CD8-positive, alpha-beta memory T cell (primary cell): ENCODE measurements at regions not wholly inside any gene's neighbourhood (a gene's known extent, or its start where the extent isn't known, plus 50 kb on each side); places are given as distances from the start of the nearest gene placed in this dataset.

Experiments used
- CTCF ChIA-PET: fragments of 350-600 bp; sonication (Branson Sonifier 250); formaldehyde crosslinking; loops from one replicate; lab custom pipeline; 2021; ENCODE audit warnings: antibody characterized with exemption; lab: Charles Lee
- POLR2A ChIA-PET: fragments of 350-600 bp; sonication (Branson Sonifier 250); formaldehyde crosslinking; loops from one replicate; lab custom pipeline; 2021; ENCODE audit warnings: antibody characterized with exemption; lab: Charles Lee
- DNase-seq, 5 donors: peaks; one replicate each; pipeline versions ENCODE4 v3.0.0 to v3.0.0-alpha.2; 2020 to 2022; ENCODE audit warnings: mixed read lengths in 1 of 5
- H3K27ac ChIP-seq: one replicate; pipeline ENCODE4 v1.7.0; 2013; ENCODE audit warnings: low read depth, mild to moderate bottlenecking, low read length, moderate library complexity
- H3K27me3 ChIP-seq: 2 replicates; pipeline ENCODE4 v1.7.0; 2013; ENCODE audit warnings: low read length, mild to moderate bottlenecking; ENCODE audit not compliant: insufficient read depth, poor library complexity, severe bottlenecking
- H3K36me3 ChIP-seq: 2 replicates; pipeline ENCODE4 v1.7.0; 2013; ENCODE audit warnings: mild to moderate bottlenecking, low read length, moderate library complexity; ENCODE audit not compliant: insufficient read depth
- H3K4me1 ChIP-seq: 2 replicates; pipeline ENCODE4 v1.7.0; 2013; ENCODE audit warnings: mild to moderate bottlenecking, low read length, moderate library complexity; ENCODE audit not compliant: insufficient read depth
- H3K4me3 ChIP-seq: 2 replicates; pipeline ENCODE4 v1.7.0; 2013; ENCODE audit warnings: mild to moderate bottlenecking, low read length
- H3K9me3 ChIP-seq: 2 replicates; pipeline ENCODE4 v1.7.0; 2013; ENCODE audit warnings: mild to moderate bottlenecking, low read length
- H3K27ac Mint-ChIP-seq, 8 donors: one replicate each; pipeline ENCODE4 v1.8.0; 2020 to 2021; ENCODE audit warnings: mixed read lengths in 8 of 8, mild to moderate bottlenecking in 6 of 8, inconsistent platforms in 3 of 8, moderate library complexity in 3 of 8
- H3K27me3 Mint-ChIP-seq, 2 donors: one replicate each; pipeline ENCODE4 v1.8.0; 2020 to 2021; ENCODE audit warnings: mixed read lengths in 2 of 2, mild to moderate bottlenecking in 1 of 2, moderate library complexity in 1 of 2
- H3K36me3 Mint-ChIP-seq, 3 donors: one replicate each; pipeline ENCODE4 v1.8.0; 2020 to 2021; ENCODE audit warnings: mixed read lengths in 3 of 3, inconsistent platforms in 1 of 3, mild to moderate bottlenecking in 1 of 3
- H3K4me1 Mint-ChIP-seq, 3 donors: one replicate each; pipeline ENCODE4 v1.8.0; 2020 to 2021; ENCODE audit warnings: mixed read lengths in 3 of 3, inconsistent platforms in 1 of 3, mild to moderate bottlenecking in 1 of 3
- H3K4me3 Mint-ChIP-seq, 7 donors: one replicate each; pipeline ENCODE4 v1.8.0; 2020 to 2021; ENCODE audit warnings: mixed read lengths in 7 of 7, mild to moderate bottlenecking in 6 of 7, moderate library complexity in 4 of 7, inconsistent platforms in 2 of 7
- H3K9me3 Mint-ChIP-seq, 5 donors: one replicate each; pipeline ENCODE4 v1.8.0; 2020 to 2022; ENCODE audit warnings: mixed read lengths in 5 of 5, mild to moderate bottlenecking in 3 of 5, moderate library complexity in 2 of 5, inconsistent platforms in 1 of 5

DNA sequence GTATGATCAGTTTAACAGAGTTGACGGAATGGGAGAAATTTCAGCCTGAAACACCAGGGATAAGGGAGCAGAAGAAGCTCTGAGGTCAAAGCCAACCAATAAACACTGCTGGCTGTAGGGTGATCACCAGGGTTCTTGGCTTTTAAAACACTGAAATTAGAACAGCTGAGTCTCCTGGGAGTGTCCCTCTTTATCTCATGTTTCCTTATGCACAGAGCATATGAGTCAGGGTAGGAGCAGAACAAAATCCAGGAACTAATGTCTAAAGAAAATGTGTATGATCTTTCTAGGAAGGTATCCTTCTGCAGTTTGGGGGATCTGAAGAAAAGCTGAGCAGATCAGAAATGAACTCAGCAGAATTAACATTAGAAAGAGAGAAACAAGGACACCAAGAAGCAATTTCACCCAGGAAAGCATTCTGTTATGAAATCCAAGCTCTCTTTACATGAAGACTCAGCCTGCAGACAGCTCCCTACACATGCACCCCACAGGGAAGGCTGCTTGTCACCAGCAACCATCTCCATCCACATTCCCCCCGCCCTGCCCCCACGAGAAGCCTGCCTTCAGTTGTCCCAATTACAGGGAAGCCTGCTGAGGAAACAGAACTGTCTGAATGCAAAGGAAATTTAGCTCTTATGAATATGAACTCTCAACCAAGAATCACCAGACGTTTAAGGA, 469.7 kb downstream of the PDCD6IP start:
- H3K36me3 Mint-ChIP-seq, result no peaks in the 10 kb centered on the region
- Histone ChIP-seq H3K36me3 (no peaks in the 10 kb centered on the region), H3K4me3 (no peak overlapping the region), H3K27me3 (no peaks in the 10 kb centered on the region), H3K27ac (no peak overlapping the region), H3K4me1 (no peaks in the 10 kb centered on the region), H3K9me3 (no peaks in the 10 kb centered on the region)
- no peaks in the 10 kb centered on the region for H3K9me3 Mint-ChIP-seq
- H3K27ac Mint-ChIP-seq, result no peak overlapping the region
- ChIA-PET CTCF (no interaction called here), POLR2A (no interaction called here)
- H3K27me3 Mint-ChIP-seq, result peaks cover 4 to 8% of the 10 kb centered on the region in 2 donors
- H3K4me3 Mint-ChIP-seq, result no peak overlapping the region
- DNase-seq, result no peak
- no peaks in the 10 kb centered on the region for H3K4me1 Mint-ChIP-seq

DNA sequence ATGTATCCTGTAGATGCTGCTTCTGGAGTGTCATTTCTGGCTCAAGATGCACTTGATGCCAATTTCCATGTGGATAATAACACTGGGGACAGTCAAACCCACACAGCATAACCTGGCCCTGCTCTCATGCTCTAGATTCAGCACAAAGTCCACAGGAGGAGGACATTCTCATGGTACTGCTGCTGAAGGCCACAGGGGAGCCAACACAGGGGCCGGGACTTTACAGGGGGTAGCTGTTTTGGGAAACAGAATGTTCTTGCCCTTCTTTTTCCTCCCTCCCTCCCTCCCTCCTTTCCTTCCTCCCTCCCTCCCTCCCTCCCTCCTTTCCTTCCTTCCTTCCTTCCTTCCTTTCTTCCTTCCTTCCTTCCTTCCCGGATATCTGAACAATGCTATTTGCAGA, 477.4 kb downstream of the PDCD6IP start:
- Mint-ChIP-seq H3K4me1 (no peaks in the 10 kb centered on the region), H3K9me3 (no peaks in the 10 kb centered on the region), H3K27ac (no peak overlapping the region), H3K4me3 (no peak overlapping the region), H3K27me3 (peaks cover 0 to 3% of the 10 kb centered on the region in 2 donors), H3K36me3 (peaks cover 0 to 2% (median 0%) of the 10 kb centered on the region in 3 donors)
- Histone ChIP-seq H3K9me3 (no peaks in the 10 kb centered on the region), H3K27me3 (no peaks in the 10 kb centered on the region), H3K36me3 (no peaks in the 10 kb centered on the region), H3K4me1 (no peaks in the 10 kb centered on the region), H3K4me3 (no peak overlapping the region), H3K27ac (no peak overlapping the region)
- ChIA-PET POLR2A (no interaction called here), CTCF (no interaction called here)
- DNase-seq, result no peak

DNA sequence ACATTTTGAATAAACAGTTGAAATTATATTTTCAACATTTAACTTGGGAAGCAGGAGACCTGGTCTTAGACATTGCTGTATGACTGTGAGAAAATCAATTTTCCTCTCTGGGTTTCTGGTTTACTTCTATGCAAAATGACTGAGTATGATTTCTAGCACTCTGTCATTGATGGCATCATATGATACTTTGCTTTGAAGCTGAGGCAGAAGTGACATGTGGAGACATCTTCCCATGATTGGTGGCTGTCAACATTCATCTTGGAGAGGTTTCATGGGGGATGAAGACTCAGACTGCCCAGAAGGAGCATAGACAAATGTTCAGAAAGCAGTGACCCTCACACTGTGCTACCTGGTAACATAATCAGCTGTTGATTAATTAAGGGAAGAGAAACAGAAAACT, 477.9 kb downstream of the PDCD6IP start:
- H3K27me3 ChIP-seq, result no peaks in the 10 kb centered on the region
- no peaks in the 10 kb centered on the region for H3K4me1 ChIP-seq
- Mint-ChIP-seq H3K9me3 (no peaks in the 10 kb centered on the region), H3K4me1 (no peaks in the 10 kb centered on the region), H3K36me3 (peaks cover 0 to 2% (median 0%) of the 10 kb centered on the region in 3 donors), H3K4me3 (no peak overlapping the region), H3K27me3 (peaks cover 0 to 3% of the 10 kb centered on the region in 2 donors), H3K27ac (no peak overlapping the region)
- H3K27ac ChIP-seq, result no peak overlapping the region
- ChIA-PET CTCF (no interaction called here), POLR2A (no interaction called here)
- no peaks in the 10 kb centered on the region for H3K9me3 ChIP-seq
- no peak overlapping the region for H3K4me3 ChIP-seq
- no peaks in the 10 kb centered on the region for H3K36me3 ChIP-seq
- DNase-seq, result no peak

DNA sequence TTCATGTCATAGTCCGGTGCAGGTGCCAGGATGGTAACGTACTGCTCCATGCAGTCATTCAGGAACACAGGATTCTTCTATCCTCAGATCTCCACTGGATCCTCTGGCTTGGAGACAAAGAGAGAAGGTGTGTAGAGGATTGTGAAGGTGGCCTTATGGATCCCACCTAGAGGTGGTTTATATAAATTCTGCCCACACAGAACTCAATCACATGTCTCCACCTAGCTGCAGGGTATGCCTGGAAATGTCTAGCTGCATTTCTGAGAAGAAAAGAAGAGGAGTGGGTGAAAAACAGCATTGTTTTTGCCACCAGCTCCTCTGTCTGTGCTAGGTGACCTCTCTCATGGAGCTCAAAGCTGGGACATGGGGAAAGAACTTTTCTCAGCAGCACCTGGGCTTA, 478.7 kb downstream of the PDCD6IP start:
- Mint-ChIP-seq H3K36me3 (peaks cover 0 to 2% (median 0%) of the 10 kb centered on the region in 3 donors), H3K9me3 (no peaks in the 10 kb centered on the region), H3K4me1 (no peaks in the 10 kb centered on the region), H3K27me3 (peaks cover 0 to 3% of the 10 kb centered on the region in 2 donors), H3K27ac (no peak overlapping the region), H3K4me3 (no peak overlapping the region)
- ChIA-PET CTCF (no interaction called here), POLR2A (no interaction called here)
- Histone ChIP-seq H3K27ac (no peak overlapping the region), H3K4me1 (no peaks in the 10 kb centered on the region), H3K27me3 (no peaks in the 10 kb centered on the region), H3K36me3 (no peaks in the 10 kb centered on the region), H3K4me3 (no peak overlapping the region), H3K9me3 (no peaks in the 10 kb centered on the region)
- no peak for DNase-seq

DNA sequence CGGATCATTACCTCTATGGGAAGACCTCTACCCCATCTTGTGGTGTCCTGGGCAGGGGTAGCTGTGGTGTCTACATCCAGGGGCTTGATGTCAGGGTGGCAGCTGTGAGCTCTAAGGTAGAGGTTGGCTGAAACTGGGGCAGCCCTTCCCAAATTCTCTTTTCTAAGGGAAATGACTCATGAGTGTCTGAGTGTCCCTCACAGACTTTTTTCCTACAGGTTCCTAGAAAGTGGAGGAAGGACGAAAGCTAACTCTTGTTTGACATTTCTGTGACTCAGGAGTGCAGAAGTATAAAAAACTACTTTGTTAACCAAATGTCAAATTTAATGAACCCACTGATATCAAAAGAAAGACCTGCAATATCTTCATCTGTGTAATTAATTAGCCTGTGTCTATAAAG, 481.5 kb downstream of the PDCD6IP start:
- Mint-ChIP-seq H3K4me1 (no peaks in the 10 kb centered on the region), H3K27ac (no peak overlapping the region), H3K27me3 (peaks cover 0 to 3% of the 10 kb centered on the region in 2 donors), H3K4me3 (no peak overlapping the region), H3K36me3 (peaks cover 0 to 2% (median 0%) of the 10 kb centered on the region in 3 donors), H3K9me3 (no peaks in the 10 kb centered on the region)
- CTCF ChIA-PET, result no interaction called here
- Histone ChIP-seq H3K36me3 (no peaks in the 10 kb centered on the region), H3K4me1 (no peaks in the 10 kb centered on the region), H3K27me3 (no peaks in the 10 kb centered on the region), H3K4me3 (no peak overlapping the region), H3K9me3 (no peaks in the 10 kb centered on the region), H3K27ac (no peak overlapping the region)
- DNase-seq, result no peak
- POLR2A ChIA-PET, result no interaction called here

DNA sequence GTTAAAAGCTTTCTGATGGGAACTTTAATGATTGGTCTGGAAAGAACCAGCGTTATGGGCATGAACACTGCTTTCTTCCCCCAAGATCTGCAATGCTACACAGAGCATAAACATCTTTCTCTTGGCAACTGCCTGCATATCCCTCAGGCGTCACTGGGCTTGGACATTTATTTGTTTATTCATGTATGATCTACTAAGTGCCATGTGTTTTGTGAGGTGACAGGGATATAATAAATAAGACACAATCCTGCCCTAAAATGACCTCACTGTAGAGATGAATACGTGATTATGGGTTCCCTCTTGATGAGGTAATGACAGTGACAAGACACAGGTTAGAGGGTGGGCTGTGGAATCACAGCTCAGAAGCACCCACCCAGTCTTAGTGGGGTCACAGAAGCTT, 485.3 kb downstream of the PDCD6IP start:
- Histone ChIP-seq H3K4me1 (no peaks in the 10 kb centered on the region), H3K9me3 (no peaks in the 10 kb centered on the region), H3K27ac (no peak overlapping the region), H3K4me3 (no peak overlapping the region), H3K27me3 (no peaks in the 10 kb centered on the region), H3K36me3 (no peaks in the 10 kb centered on the region)
- Mint-ChIP-seq H3K4me3 (no peak overlapping the region), H3K4me1 (no peaks in the 10 kb centered on the region), H3K36me3 (no peaks in the 10 kb centered on the region), H3K9me3 (no peaks in the 10 kb centered on the region), H3K27ac (no peak overlapping the region), H3K27me3 (peaks cover 0 to 5% of the 10 kb centered on the region in 2 donors)
- DNase-seq, result no peak
- POLR2A ChIA-PET, result no interaction called here
- CTCF ChIA-PET, result no interaction called here

DNA sequence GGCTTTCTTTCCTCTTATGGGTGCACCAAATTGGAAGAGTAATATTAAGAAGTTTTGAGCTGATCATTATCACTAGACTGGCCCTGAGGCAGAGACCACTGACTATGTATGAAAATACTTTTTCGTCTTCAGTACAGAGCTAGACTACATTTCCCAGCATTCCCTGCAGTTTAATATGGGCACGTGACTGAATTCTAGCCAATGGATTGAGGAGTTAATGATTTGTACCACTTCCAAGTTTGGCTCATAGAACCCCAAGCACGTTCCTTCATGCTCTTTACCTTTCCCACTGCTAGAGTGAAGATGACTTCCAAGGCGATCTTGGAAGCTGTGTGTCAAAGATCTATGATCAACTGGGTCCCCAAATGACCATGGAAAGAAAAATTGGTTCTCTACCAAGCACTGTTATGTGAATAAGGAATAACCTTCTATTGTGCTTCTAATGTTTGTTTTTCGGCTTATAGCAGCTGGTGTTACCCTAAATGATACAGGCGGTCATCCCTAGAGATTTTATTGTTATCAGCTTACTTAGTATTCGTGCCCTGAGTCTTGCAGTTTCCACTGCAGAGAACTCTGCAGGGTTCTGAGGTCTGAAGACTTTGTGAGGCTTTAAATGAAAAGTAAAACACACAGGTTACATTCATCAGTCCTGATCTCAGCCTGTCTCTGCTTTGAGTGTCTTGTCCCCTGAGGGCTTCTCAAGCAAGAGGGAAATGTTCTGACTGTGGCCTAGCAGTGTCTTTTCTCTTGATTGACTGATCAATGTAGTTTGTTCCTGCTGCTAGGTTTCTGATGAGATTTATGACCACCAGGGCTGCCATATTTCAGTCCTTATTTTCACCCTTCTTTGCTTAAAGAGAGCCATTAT, 486.8 kb downstream of the PDCD6IP start:
- H3K4me1 ChIP-seq, result no peaks in the 10 kb centered on the region
- H3K27me3 ChIP-seq, result no peaks in the 10 kb centered on the region
- no peak overlapping the region for H3K27ac ChIP-seq
- no peaks in the 10 kb centered on the region for H3K36me3 Mint-ChIP-seq
- no peaks in the 10 kb centered on the region for H3K4me1 Mint-ChIP-seq
- H3K36me3 ChIP-seq, result no peaks in the 10 kb centered on the region
- no peak overlapping the region for H3K27ac Mint-ChIP-seq
- CTCF ChIA-PET, result no interaction called here
- peaks cover 0 to 5% of the 10 kb centered on the region in 2 donors for H3K27me3 Mint-ChIP-seq
- no peaks in the 10 kb centered on the region for H3K9me3 Mint-ChIP-seq
- POLR2A ChIA-PET, result no interaction called here
- DNase-seq, result no peak
- H3K9me3 ChIP-seq, result no peaks in the 10 kb centered on the region
- H3K4me3 Mint-ChIP-seq, result no peak overlapping the region
- no peak overlapping the region for H3K4me3 ChIP-seq

DNA sequence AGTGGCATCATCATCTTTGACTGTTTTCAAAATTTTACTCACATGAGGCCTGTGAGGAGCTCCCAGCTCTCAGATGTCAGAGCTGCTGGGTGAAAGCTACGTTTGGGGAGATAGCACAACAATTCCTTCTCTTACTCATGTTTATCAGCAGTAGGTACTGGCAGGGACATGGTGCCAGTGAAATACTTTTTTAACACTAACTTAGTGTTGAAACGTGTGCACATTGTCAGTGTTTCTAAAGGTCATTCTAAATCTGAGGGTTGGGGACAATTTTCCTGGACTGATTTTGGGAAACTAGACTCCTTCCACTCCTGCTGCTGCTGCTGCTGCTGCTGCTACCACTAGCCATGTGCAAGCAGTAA, 487.4 kb downstream of the PDCD6IP start:
- H3K36me3 Mint-ChIP-seq, result no peaks in the 10 kb centered on the region
- H3K27me3 Mint-ChIP-seq, result peaks cover 0 to 5% of the 10 kb centered on the region in 2 donors
- Histone ChIP-seq H3K27me3 (no peaks in the 10 kb centered on the region), H3K27ac (no peak overlapping the region), H3K36me3 (no peaks in the 10 kb centered on the region), H3K4me1 (no peaks in the 10 kb centered on the region), H3K9me3 (no peaks in the 10 kb centered on the region), H3K4me3 (no peak overlapping the region)
- POLR2A ChIA-PET, result no interaction called here
- H3K4me3 Mint-ChIP-seq, result no peak overlapping the region
- H3K27ac Mint-ChIP-seq, result peak overlapping the region in 1 of 8 donors; percentile 14
- no peaks in the 10 kb centered on the region for H3K9me3 Mint-ChIP-seq
- no peaks in the 10 kb centered on the region for H3K4me1 Mint-ChIP-seq
- CTCF ChIA-PET, result no interaction called here
- no peak for DNase-seq
